OCI-LY1 (cell line): ENCODE measurements at regions not wholly inside any gene's neighbourhood (a gene's known extent, or its start where the extent isn't known, plus 50 kb on each side); places are given as distances from the start of the nearest gene placed in this dataset.
"Not testable (repeated sequence)": the region's sequence is repeated elsewhere in the genome, so short reads cannot be mapped to it uniquely, and the experiment has no call there.

ENCODE experiments used
- H2AFZ ChIP-seq: fragments of 200-600 bp; sonication (generic), shearing (Covaris generic); 2 replicates; pipeline ENCODE4 v1.6.0; 2014; ENCODE audit warnings: antibody characterized with exemption, mild to moderate bottlenecking, low read length
- H3F3A ChIP-seq: fragments of 200-600 bp; sonication (generic), shearing (Covaris generic); 2 replicates; pipeline ENCODE4 v1.6.0; 2014; ENCODE audit warnings: mild to moderate bottlenecking, antibody characterized with exemption, low read length, moderate library complexity; ENCODE audit not compliant: insufficient read depth
- H3K27ac ChIP-seq: fragments of 200-600 bp; sonication (generic); 2 replicates; pipeline ENCODE4 v1.5.1; 2014; ENCODE audit warnings: low read length, mixed run types, mild to moderate bottlenecking, low read depth; ENCODE audit not compliant: poor library complexity, severe bottlenecking
- H3K27me3 ChIP-seq: fragments of 200-600 bp; sonication (generic); 2 replicates; pipeline ENCODE4 v1.6.0; 2014; ENCODE audit warnings: antibody characterized with exemption, mild to moderate bottlenecking, low read length, moderate library complexity; ENCODE audit not compliant: insufficient read depth
- H3K36me3 ChIP-seq: fragments of 200-600 bp; sonication (generic); 2 replicates; pipeline ENCODE4 v1.6.1; 2014; ENCODE audit warnings: mild to moderate bottlenecking, antibody characterized with exemption, low read length, moderate library complexity, mixed read lengths; ENCODE audit not compliant: insufficient read depth
- H3K4me1 ChIP-seq: fragments of 200-600 bp; sonication (generic); 2 replicates; pipeline ENCODE4 v1.5.1; 2014; ENCODE audit warnings: mild to moderate bottlenecking, low read length, moderate library complexity; ENCODE audit not compliant: insufficient read depth, severe bottlenecking
- H3K4me2 ChIP-seq: fragments of 200-600 bp; sonication (generic), shearing (Covaris generic); 2 replicates; pipeline ENCODE4 v1.6.1; 2014; ENCODE audit warnings: low read length
- H3K4me3 ChIP-seq: fragments of 200-600 bp; sonication (generic); 2 replicates; pipeline ENCODE4 v1.5.1; 2014; ENCODE audit warnings: low read length, low read depth, mild to moderate bottlenecking, mixed read lengths; ENCODE audit not compliant: poor library complexity, severe bottlenecking
- H3K79me2 ChIP-seq: fragments of 200-600 bp; shearing (Covaris generic); 2 replicates; pipeline ENCODE4 v1.6.1; 2016; ENCODE audit warnings: mixed run types, low read length, mixed read lengths; ENCODE audit not compliant: insufficient read depth
- H3K9ac ChIP-seq: fragments of 200-600 bp; sonication (generic), shearing (Covaris generic); 2 replicates; pipeline ENCODE4 v1.6.1; 2014; ENCODE audit warnings: mild to moderate bottlenecking, low read length, mixed read lengths
- H3K9me2 ChIP-seq: fragments of 200-600 bp; sonication (generic), shearing (Covaris generic); 2 replicates; pipeline ENCODE4 v1.6.1; 2014; ENCODE audit warnings: low read depth, mild to moderate bottlenecking, low read length, mixed read lengths
- H3K9me3 ChIP-seq: fragments of 200-600 bp; shearing (Covaris generic); 2 replicates; pipeline ENCODE4 v1.6.1; 2014; ENCODE audit warnings: low read length, mixed read lengths
- H4K20me1 ChIP-seq: fragments of 200-600 bp; sonication (generic), shearing (Covaris generic); 2 replicates; pipeline ENCODE4 v1.6.0; 2016; ENCODE audit warnings: mild to moderate bottlenecking, low read length; ENCODE audit not compliant: insufficient read depth
- CTCF ChIP-seq: fragments of 200-600 bp; sonication (generic), shearing (Covaris generic); IDR thresholded peaks from 2 replicates; pipeline ENCODE4 v1.5.1; 2017; ENCODE audit warnings: mild to moderate bottlenecking, antibody characterized with exemption, low read length, moderate library complexity, mixed read lengths
- EZH2 ChIP-seq: fragments of 200-600 bp; sonication (generic), shearing (Covaris generic); IDR thresholded peaks from 2 replicates; pipeline ENCODE4 v1.8.0; 2017; ENCODE audit warnings: borderline replicate concordance, mixed run types, mild to moderate bottlenecking, antibody characterized with exemption, low read length, moderate library complexity, mixed read lengths

DNA sequence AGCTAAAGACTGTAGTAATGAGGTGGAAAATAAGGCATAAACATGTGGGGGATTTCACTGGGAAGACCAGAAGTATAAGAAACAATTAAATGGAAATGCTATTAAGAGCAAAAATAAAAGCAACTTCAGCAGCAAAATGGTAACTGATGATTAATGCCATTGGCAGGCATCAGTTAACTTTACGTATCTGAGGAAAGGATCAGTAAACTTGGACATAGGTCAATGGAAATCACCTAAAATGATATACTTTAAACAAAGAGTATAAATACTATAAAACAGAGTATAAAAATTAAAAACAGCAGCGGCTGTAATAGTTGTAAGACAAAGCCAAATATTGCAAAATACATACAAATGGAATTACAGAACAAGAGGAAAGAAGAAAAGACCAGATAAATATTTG is 992.1 kb downstream of the DNAH5 start:
- Histone ChIP-seq H3K4me1 (no peaks in the 10 kb centered on the region), H3K9me3 (no peaks in the 10 kb centered on the region), H3K27me3 (no peaks in the 10 kb centered on the region), H3K4me3 (no peak overlapping the region), H3F3A (no peaks in the 10 kb centered on the region), H4K20me1 (no peaks in the 10 kb centered on the region), H3K4me2 (no peak overlapping the region), H3K9ac (no peak overlapping the region), H3K9me2 (no peaks in the 10 kb centered on the region), H3K36me3 (no peaks in the 10 kb centered on the region), H3K27ac (no peak overlapping the region), H3K79me2 (no peaks in the 10 kb centered on the region), H2AFZ (no peak overlapping the region)
- TF ChIP-seq EZH2 (no peak), CTCF (no peak)

GRCh38 chr5:12951846-12952245 is 992.6 kb downstream of the DNAH5 start:
- Histone ChIP-seq H3K4me1 (no peaks in the 10 kb centered on the region), H3K4me3 (no peak overlapping the region), H3F3A (no peaks in the 10 kb centered on the region), H2AFZ (no peak overlapping the region), H3K4me2 (no peak overlapping the region), H3K9ac (no peak overlapping the region), H3K9me3 (no peaks in the 10 kb centered on the region), H3K36me3 (no peaks in the 10 kb centered on the region), H3K27me3 (no peaks in the 10 kb centered on the region), H3K27ac (no peak overlapping the region), H4K20me1 (no peaks in the 10 kb centered on the region), H3K79me2 (no peaks in the 10 kb centered on the region), H3K9me2 (no peaks in the 10 kb centered on the region)
- TF ChIP-seq CTCF (no peak), EZH2 (no peak)

GRCh38 chr5:12947379-12947778 is 997.1 kb downstream of the DNAH5 start:
- H3K36me3 ChIP-seq: no peaks in the 10 kb centered on the region

GRCh38 chr5:12945477-12945876 is 999.0 kb downstream of the DNAH5 start:
- not testable (repeated sequence) for H4K20me1 ChIP-seq, H3F3A ChIP-seq, H3K4me1 ChIP-seq, H3K9me3 ChIP-seq, H3K79me2 ChIP-seq, H3K4me3 ChIP-seq, H3K36me3 ChIP-seq, H3K9ac ChIP-seq, H2AFZ ChIP-seq, H3K27ac ChIP-seq, H3K27me3 ChIP-seq, H3K9me2 ChIP-seq, H3K4me2 ChIP-seq

More at GRCh38 chr5:12947379-12947778, 997.1 kb downstream of the DNAH5 start:
- no peak overlapping the region for H3K27ac ChIP-seq
- no peaks in the 10 kb centered on the region for H4K20me1 ChIP-seq
- H3K4me2 ChIP-seq: no peak overlapping the region
- no peak overlapping the region for H3K4me3 ChIP-seq
- no peaks in the 10 kb centered on the region for H3K4me1 ChIP-seq
- no peak overlapping the region for H2AFZ ChIP-seq
- H3K79me2 ChIP-seq: no peaks in the 10 kb centered on the region
- TF ChIP-seq EZH2 (no peak), CTCF (no peak)
- no peaks in the 10 kb centered on the region for H3K27me3 ChIP-seq
- no peaks in the 10 kb centered on the region for H3K9me2 ChIP-seq
- no peak overlapping the region for H3K9ac ChIP-seq
- H3K9me3 ChIP-seq: no peaks in the 10 kb centered on the region
- H3F3A ChIP-seq: no peaks in the 10 kb centered on the region
